Endothelial cell (in vitro differentiated cells): ENCODE measurements at regions not wholly inside any gene's neighbourhood (a gene's known extent, or its start where the extent isn't known, plus 50 kb on each side); places are given as distances from the start of the nearest gene placed in this dataset.
"Not testable (repeated sequence)": the region's sequence is repeated elsewhere in the genome, so short reads cannot be mapped to it uniquely, and the experiment has no call there.

Source experiments
- DNase-seq: peaks from one replicate; pipeline ENCODE4 v3.0.0; 2021; ENCODE audit warnings: low spot score
- H3K27ac Mint-ChIP-seq: one replicate; pipeline ENCODE4 v1.8.0; 2021; ENCODE audit warnings: mixed read lengths, inconsistent platforms; ENCODE audit not compliant: unreplicated experiment
- H3K27me3 Mint-ChIP-seq: one replicate; pipeline ENCODE4 v1.8.0; 2021; ENCODE audit warnings: mild to moderate bottlenecking, moderate library complexity, mixed read lengths, inconsistent platforms; ENCODE audit not compliant: unreplicated experiment
- H3K36me3 Mint-ChIP-seq: one replicate; pipeline ENCODE4 v1.8.0; 2021; ENCODE audit warnings: mild to moderate bottlenecking, low read depth, mixed read lengths, inconsistent platforms; ENCODE audit not compliant: unreplicated experiment
- H3K4me1 Mint-ChIP-seq: one replicate; pipeline ENCODE4 v1.8.0; 2021; ENCODE audit warnings: mild to moderate bottlenecking, mixed read lengths, inconsistent platforms; ENCODE audit not compliant: unreplicated experiment
- H3K4me3 Mint-ChIP-seq: one replicate; pipeline ENCODE4 v1.8.0; 2021; ENCODE audit warnings: mild to moderate bottlenecking, mixed read lengths, inconsistent platforms; ENCODE audit not compliant: unreplicated experiment
- H3K9me3 Mint-ChIP-seq: one replicate; pipeline ENCODE4 v1.8.0; 2021; ENCODE audit warnings: mixed read lengths, inconsistent platforms; ENCODE audit not compliant: unreplicated experiment
- TF ChIP-seq, protein P1 (sequence below): fragments of 200-600 bp; sonication (generic); IDR thresholded peaks from one replicate; pipeline ENCODE4 v1.5.0; 2021; ENCODE audit warnings: antibody characterized with exemption; ENCODE audit not compliant: unreplicated experiment

DNA sequence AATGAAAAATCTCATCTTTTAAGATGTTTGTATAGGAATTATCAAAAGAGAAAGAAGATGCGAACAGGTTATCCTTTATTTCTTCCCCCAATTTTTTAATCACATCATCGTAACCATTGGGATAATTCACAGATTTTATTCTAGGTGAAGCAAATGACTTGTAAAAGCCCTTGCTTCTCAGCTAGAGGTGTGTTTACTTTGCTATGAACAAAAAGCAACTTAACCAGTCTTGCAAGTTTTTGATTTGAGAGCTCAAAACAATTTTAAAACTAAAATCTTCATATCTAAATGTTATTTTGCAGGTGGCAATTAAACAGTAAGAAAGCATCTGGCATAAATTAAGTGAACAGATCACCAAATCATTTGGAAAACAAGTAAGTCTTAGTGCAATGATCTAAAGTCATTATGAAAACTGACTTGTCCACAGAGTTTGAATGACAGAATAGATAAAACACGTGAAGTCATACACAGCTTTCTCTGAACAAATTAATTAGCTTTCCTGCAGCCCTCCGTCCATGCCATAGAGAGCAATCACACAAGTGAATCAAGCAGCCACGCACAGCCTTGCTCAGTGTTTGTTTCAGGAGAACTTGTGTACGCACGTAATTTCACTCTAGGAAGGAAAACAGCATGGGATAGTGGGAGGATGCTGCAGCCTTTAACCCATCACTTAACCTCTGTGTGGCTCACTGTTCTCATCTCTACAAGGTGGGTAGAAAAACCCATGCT is 85.0 kb upstream of the ZNF800 start:
- peaks cover 5% of the 10 kb centered on the region for H3K27me3 Mint-ChIP-seq
- no peak overlapping the region for H3K4me3 Mint-ChIP-seq
- no peaks in the 10 kb centered on the region for H3K36me3 Mint-ChIP-seq
- no peak for DNase-seq
- peaks cover 3% of the 10 kb centered on the region for H3K4me1 Mint-ChIP-seq
- TF ChIP-seq, protein P1, sequence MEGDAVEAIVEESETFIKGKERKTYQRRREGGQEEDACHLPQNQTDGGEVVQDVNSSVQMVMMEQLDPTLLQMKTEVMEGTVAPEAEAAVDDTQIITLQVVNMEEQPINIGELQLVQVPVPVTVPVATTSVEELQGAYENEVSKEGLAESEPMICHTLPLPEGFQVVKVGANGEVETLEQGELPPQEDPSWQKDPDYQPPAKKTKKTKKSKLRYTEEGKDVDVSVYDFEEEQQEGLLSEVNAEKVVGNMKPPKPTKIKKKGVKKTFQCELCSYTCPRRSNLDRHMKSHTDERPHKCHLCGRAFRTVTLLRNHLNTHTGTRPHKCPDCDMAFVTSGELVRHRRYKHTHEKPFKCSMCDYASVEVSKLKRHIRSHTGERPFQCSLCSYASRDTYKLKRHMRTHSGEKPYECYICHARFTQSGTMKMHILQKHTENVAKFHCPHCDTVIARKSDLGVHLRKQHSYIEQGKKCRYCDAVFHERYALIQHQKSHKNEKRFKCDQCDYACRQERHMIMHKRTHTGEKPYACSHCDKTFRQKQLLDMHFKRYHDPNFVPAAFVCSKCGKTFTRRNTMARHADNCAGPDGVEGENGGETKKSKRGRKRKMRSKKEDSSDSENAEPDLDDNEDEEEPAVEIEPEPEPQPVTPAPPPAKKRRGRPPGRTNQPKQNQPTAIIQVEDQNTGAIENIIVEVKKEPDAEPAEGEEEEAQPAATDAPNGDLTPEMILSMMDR, result no peak
- H3K27ac Mint-ChIP-seq, result no peak overlapping the region
- no peaks in the 10 kb centered on the region for H3K9me3 Mint-ChIP-seq

DNA sequence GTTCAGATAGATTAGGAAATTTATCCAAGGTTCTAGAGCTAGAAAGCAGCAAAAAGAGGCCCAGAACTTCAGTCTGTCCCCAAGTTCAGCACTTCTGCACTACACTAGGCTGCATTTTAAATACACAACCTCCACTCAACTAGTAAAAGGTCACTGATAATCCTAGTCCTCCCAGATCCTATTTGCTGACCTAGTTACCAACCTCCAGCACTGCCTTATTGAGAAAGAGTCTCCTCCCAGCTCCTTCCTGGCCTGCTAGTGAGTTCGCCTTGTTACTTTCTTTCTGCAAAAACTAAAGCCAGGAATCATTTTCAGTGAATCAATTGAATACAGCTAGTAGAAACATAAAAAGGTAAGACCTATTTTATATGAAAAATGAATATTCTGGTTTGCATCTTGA is 84.1 kb upstream of the ZNF800 start:
- Mint-ChIP-seq H3K27ac (no peak overlapping the region), H3K9me3 (no peaks in the 10 kb centered on the region), H3K4me3 (no peak overlapping the region), H3K4me1 (peaks cover 3% of the 10 kb centered on the region), H3K36me3 (no peaks in the 10 kb centered on the region), H3K27me3 (peaks cover 5% of the 10 kb centered on the region)
- TF ChIP-seq, protein P1, result no peak
- DNase-seq, result no peak

DNA sequence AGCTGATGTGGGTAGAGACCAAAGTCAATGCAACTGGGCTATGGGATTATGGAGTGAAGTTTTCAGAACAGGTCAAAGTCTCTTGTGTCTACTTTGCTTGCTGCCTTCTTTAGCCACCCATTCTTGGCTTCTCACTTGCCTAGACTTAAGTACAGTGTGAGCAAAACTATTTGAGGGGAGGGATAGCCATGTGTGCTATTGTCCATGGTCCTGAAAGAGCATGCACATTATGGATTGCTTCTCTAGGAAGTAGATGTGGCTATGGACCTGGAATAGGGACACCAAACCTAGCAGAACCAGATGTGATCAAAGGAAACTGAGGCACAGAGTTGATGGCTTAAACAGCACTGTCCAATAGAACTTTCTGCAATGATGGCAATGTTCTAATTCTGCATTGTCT is 81.9 kb upstream of the ZNF800 start:
- Mint-ChIP-seq H3K9me3 (no peaks in the 10 kb centered on the region), H3K27ac (no peak overlapping the region), H3K36me3 (no peaks in the 10 kb centered on the region), H3K4me3 (no peak overlapping the region), H3K27me3 (peaks cover 5% of the 10 kb centered on the region), H3K4me1 (peaks cover 3% of the 10 kb centered on the region)
- DNase-seq, result no peak
- TF ChIP-seq, protein P1, result no peak

DNA sequence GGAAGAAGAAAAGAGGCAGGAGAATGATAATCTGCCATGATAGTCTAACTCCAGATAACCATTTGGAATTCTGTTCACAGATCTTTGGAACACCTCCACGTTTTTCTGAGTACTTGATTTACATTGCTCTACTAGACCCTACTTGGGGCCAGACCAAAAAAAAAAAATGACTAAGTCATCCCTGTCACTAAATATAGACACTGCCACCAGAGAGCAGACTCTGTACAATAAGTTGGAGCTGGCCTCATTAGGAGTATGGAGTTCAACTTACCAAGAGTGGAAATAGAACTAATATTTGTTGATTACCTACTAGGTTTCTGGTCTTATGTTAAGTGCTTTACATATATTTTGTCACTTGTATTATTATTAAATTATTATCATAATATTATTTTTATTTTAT is 80.9 kb upstream of the ZNF800 start:
- DNase-seq, result no peak
- no peaks in the 10 kb centered on the region for H3K9me3 Mint-ChIP-seq
- peaks cover 2% of the 10 kb centered on the region for H3K27me3 Mint-ChIP-seq
- no peak overlapping the region for H3K27ac Mint-ChIP-seq
- H3K4me1 Mint-ChIP-seq, result peaks cover 3% of the 10 kb centered on the region
- H3K36me3 Mint-ChIP-seq, result no peaks in the 10 kb centered on the region
- TF ChIP-seq, protein P1, result no peak
- no peak overlapping the region for H3K4me3 Mint-ChIP-seq

DNA sequence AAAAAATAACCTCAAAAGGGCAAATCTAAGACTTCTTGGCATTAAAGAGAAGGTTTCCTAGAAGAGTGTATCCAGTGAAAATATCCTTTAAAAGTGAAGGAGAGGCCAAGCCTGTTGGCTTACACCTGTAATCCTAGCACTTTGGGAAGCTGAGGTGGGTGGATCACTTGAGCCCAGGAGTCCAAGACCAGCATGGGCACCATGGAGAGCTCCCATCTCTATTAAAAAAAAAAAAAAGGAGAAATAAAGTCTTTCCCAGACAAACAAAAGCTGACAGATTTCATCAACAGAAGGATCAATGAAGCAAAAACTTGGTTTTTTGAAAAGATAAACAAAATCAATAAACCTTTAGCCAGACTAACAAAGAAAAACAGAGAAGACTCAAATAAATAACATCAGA is 67.6 kb upstream of the ZNF800 start:
- H3K4me3 Mint-ChIP-seq, result no peak overlapping the region
- no peak for DNase-seq
- no peaks in the 10 kb centered on the region for H3K27me3 Mint-ChIP-seq
- TF ChIP-seq, protein P1, result no peak
- H3K9me3 Mint-ChIP-seq, result no peaks in the 10 kb centered on the region
- H3K36me3 Mint-ChIP-seq, result no peaks in the 10 kb centered on the region
- no peak overlapping the region for H3K27ac Mint-ChIP-seq
- H3K4me1 Mint-ChIP-seq, result no peaks in the 10 kb centered on the region

DNA sequence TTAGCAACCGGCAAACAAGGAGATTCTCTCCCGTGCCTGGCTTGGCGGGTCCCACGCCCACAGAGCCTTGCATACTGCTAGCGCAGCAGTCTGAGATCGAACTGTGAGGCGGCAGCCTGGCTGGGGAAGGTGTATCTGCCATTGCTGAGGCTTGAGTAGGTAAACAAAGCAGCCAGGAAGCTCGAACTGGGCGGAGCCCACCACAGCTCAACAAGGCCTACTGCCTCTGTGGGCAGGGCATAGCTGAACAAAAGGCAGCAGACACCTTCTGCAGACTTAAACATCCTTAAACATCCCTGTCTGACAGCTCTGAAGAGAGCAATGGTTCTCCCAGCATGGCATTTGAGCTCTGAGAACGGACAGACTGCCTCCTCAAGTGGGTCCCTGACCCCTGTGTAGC is 58.8 kb upstream of the ZNF800 start:
- not testable (repeated sequence) for H3K27ac Mint-ChIP-seq, DNase-seq, H3K36me3 Mint-ChIP-seq, H3K4me1 Mint-ChIP-seq, H3K27me3 Mint-ChIP-seq, H3K9me3 Mint-ChIP-seq, H3K4me3 Mint-ChIP-seq
